GM21515 (cell line): ENCODE measurements at regions not wholly inside any gene's neighbourhood (a gene's known extent, or its start where the extent isn't known, plus 50 kb on each side); places are given as distances from the start of the nearest gene placed in this dataset.
"Not testable (repeated sequence)": the region's sequence is repeated elsewhere in the genome, so short reads cannot be mapped to it uniquely, and the experiment has no call there.

Experiments
- ATAC-seq: cut with Tn5 transposase; IDR thresholded peaks from one replicate; pipeline ENCODE4 v1.9.1; 2021; ENCODE audit not compliant: unreplicated experiment

- ATAC-seq, result no peak
These were observed 687.1 kb downstream of the PCDH17 start for GRCh38 chr13:58318495-58319167.

DNA sequence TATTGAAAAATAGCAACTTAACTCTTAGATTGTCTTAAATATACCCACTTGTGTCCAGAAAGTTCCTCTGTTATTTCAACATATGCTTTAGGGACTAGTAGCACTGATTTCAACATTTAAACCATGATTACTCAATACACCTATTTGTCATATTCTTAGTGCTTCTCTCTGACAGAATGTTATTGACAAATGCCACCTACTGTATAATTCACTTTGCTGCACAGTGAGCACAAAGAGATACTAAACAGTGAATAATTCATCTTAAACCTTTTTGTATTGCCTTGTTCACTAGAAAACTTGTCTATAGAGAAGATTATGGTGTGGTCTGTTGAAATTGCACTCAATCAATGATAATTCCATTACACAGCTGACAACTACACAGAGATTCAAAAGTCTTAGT lies 692.6 kb downstream of the PCDH17 start:
- ATAC-seq, result no peak

- no peak for ATAC-seq
These were observed 698.2 kb downstream of the PCDH17 start for GRCh38 chr13:58329746-58330145.

- ATAC-seq, result no peak
These were observed 709.4 kb downstream of the PCDH17 start for GRCh38 chr13:58340895-58341294.

DNA sequence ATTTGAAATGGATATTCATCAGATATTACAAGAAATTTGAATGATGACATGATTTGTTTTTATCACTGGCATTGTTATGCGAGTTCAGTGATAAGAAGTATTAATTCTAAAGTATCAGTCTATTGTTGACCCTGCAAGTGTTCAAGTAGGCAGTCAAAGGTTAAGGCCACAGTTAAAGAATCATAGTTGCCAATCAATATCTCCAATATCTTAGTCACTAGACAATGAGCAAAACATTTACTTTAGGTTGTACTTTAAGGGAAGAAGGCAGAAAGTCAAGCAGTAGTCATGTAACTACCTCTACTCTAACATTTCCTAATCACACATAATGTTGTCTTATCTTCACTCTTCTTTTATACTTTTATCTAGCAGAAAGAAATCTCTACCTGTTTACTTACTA lies 709.8 kb downstream of the PCDH17 start:
- ATAC-seq, result no peak

GRCh38 chr13:58343076-58343475 lies 711.5 kb downstream of the PCDH17 start:
- ATAC-seq, result no peak

- not testable (repeated sequence) for ATAC-seq
These were observed 720.6 kb downstream of the PCDH17 start for GRCh38 chr13:58352100-58352499.

DNA sequence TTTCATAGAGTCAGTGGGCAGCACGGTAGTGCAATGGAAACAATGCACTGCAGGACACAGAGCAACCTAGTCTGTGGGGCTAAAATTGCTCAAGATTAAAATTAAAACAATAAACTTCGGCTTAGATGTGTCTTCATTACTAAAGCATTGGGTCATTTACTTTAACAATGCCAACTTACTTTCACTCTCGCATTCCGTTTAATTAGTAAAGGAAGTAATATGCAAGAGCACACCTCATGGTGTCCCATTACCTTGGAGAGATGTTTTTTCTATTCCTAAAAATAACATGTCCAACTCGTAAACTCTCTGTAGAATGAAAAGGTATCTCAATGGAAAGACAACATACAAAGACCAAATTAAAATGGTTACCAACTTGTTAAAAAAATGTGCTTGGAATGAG lies 738.4 kb downstream of the PCDH17 start:
- ATAC-seq, result no peak

DNA sequence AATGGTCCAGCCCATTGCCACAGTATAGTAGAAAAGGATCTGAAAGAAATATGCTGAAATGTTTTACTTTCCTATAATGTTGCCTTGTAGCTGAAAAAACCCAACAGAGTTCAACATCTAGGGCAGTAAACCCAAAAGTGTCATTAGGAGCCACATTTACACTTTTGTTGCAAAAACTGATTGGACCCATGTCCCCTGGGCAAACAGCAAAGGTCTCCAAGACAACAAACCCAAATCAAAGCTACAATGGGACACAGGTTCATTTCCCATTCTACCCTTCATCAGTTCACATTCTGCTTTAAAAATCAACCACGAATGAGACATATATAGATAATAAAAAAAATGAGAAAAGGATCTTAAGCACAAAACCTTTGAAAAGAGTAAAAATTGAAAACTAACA lies 744.8 kb downstream of the PCDH17 start:
- ATAC-seq, result no peak

DNA sequence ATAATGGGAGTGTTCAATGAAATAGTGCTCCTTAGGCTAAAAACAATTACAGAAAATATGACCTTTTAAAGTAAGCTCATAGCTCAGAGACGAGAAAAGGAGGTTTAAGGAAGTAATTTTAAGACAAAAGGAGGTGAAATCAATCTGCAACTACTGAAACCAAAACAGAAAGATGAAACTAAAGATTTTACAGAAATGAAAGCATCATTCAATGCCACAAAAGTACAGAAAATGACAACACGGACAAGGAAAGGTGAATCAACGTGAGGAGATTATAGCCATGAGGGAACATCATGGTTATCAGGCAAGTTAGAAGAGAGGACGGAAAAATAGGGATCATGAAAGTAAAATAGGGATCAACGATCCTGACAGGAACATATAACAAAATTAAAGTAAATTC lies 745.2 kb downstream of the PCDH17 start:
- no peak for ATAC-seq

- no peak for ATAC-seq
These were observed 747.7 kb downstream of the PCDH17 start for GRCh38 chr13:58379221-58379620.

DNA sequence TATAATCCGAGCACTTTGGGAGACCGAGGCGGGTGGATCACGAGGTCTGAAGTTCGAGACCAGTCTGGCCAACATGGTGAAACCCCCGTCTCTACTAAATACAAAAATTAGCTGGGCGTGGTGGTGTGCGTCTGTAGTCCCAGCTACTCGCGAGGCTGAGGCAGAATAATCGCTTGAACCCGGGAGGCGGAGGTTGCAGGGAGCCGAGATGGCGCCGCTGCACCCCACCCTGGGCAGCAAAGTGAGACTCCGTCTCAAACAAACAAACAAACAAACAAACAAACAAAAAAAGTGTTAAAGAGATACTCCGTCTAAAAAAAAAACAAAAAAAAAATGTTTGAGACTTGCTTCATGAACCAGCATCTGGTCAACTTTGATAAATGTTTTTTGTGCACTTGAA lies 753.8 kb downstream of the PCDH17 start:
- ATAC-seq, result not testable (repeated sequence)

DNA sequence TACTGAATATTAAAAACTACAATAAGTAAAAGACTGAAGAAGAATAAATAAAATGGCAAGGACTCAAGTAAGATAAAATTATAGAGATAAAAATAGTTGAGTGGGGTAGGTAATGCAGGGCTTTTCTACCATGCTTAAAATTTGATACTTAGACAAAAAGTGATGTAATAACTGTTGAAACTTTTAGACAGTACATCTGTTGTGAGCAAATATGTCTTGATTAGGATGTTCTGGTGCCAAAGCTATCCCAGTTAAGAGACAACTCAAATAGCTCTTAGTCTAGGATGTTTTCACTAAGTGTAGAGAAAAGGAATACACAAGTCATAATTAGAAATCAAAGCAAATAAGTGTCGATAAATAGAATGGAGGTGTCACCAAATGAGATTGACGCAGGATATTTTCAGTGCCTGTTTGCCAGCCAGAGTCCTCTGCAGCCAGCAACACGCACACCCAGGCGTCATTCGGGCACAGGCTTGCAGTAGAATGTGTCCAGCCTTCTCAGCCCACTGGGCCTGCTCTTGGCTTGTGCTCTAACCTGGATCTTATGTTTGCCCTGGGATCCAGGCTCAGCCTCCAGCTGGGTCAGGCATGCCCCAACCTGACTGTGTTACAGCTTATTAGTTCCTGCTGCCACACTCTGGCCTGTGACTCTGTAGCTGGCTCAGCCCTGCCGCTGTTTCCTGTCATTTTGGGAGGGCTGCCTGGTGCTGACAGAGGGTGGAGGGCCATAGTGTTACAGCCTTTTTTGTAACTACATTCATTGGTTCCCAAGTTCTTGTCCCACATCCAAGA lies 766.2 kb downstream of the PCDH17 start:
- ATAC-seq, result no peak

GRCh38 chr13:58399263-58399662 lies 767.7 kb downstream of the PCDH17 start:
- no peak for ATAC-seq

DNA sequence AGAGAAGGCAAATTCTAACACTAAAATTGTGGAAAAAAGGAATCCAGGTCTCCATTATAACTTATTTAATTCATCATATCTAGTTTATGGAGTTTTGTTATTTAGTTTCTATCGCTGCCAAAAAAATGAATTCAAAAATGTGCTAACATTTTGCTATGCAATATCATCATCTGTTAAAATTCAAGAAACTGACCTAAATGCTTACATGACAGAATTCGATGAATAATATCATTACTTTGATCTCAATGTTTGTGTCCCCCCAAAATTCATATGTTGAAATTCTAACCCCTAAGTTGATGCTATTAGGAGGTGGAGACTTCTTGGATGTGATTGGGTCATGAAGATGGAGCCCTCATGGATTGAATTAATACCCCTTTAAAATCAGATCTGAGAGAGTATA lies 775.0 kb downstream of the PCDH17 start:
- ATAC-seq, result no peak

DNA sequence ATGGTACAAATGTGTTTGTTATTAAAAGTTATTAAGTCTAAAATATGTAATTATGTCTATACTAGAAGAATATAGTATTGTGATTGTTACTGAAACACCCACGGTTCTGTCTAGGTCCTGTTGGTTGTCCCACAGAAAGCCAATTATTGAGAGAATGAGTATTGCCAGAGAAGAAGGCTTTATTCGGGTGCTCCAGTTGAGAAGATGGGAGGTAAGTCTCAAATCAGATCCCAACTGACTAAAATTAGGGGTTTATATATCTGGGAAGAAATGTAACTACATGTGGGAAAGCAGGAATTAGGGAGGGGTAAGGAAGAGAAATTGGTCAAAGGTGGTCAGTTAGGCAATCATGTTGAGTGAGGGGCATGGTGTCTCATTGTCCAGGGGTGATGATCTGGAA lies 798.4 kb downstream of the PCDH17 start:
- ATAC-seq, result no peak

DNA sequence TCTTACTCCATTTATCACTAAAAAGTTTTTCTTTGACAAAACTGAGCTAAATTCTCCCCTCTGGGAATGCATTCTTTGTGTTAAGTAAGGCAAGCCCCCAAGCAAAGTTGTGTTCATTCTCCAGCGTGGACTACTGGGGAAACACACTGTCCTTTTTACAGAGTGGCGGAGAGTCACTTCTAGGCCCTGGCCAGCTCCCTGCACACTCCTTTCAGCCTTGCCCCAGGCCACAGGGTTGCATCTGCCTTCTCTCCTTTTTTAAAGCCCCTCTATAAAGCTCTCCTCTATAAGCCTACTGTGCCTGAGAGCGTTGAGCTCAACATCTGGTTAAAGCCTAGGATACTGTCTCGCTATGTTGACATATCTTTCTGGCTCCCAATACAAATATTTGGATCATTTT lies 803.4 kb downstream of the PCDH17 start:
- no peak for ATAC-seq

GRCh38 chr13:58437427-58437826 lies 805.9 kb downstream of the PCDH17 start:
- no peak for ATAC-seq

DNA sequence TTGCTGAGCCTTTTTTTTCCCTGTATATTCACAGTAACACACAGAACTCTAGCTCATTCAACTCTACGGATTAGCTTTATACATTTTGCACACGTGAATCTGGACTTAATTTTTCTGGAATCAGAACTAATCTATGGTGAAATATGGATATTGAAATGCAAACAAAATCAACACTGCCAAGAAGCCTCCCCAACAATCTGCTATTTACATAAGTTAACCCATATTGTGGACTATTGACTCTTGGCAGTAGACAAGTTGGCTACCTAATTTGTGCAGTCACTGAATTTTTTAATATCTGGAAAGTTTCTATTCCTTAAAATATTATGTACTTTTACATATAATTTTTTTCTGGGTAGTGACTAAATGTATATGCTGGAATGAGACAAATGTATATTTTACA lies 815.4 kb downstream of the PCDH17 start:
- ATAC-seq, result no peak

GRCh38 chr13:58452123-58452623 lies 820.6 kb downstream of the PCDH17 start:
- no peak for ATAC-seq

- ATAC-seq, result no peak
These were observed 823.5 kb downstream of the PCDH17 start for GRCh38 chr13:58455094-58455493.

DNA sequence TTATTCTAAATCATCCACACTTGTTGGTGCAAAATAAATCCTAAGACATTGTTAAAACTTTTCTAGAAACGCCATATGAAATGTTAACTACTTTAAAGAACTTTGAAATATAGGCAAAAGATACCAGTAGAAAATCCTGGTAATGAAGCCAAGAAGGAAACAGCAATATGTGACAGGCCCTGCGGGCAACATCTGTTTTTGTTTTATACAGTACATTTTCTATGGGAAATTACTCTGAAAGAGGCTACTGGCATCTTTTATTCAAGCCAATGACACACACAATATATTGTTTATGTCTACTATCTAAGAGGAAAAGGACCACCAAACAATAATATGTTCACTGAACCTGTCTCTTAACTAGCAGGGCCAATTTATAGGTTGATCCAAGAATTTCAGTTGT lies 829.7 kb downstream of the PCDH17 start:
- ATAC-seq, result no peak
